Erythroblast (primary cell): ENCODE measurements at regions not wholly inside any gene's neighbourhood (a gene's known extent, or its start where the extent isn't known, plus 50 kb on each side); places are given as distances from the start of the nearest gene placed in this dataset.

Experiments used
- GATA1 ChIP-seq: IDR thresholded peaks from 2 replicates; pipeline ENCODE4 v1.6.1; 2011; ENCODE audit warnings: low read depth, mild to moderate bottlenecking, control low read depth, low read length, moderate library complexity
- POLR2A ChIP-seq: IDR thresholded peaks from 2 replicates; pipeline ENCODE4 v1.6.1; 2011; ENCODE audit warnings: mild to moderate bottlenecking, low read length

GRCh38 chr12:93133361-93133760, 204.3 kb upstream of the EEA1 start:
- TF ChIP-seq POLR2A (no peak), GATA1 (no peak)
